ENCODE measurements at regions not wholly inside any gene's neighbourhood (a gene's known extent, or its start where the extent isn't known, plus 50 kb on each side); places are given as distances from the start of the nearest gene placed in this dataset.

DNA sequence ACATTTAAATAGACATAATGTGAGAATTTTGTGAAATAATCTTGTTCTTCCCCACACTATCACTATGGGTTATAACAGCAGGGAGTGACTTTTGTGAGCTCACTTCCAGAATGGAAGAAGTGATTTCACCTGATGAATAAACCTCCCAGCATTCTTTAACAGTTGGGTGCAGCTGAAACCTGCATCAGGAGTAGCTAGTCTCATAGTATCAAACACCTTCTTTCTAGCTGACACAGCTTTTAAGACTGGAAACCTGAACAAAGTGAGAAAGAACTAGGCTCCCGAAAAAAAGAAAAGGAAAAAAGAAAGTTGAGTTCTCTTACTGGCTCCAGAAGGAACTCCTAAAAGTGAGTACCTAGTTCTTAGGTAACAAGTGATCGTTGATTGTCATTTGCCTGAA, 61.1 kb upstream of the UNC13C start:
- no peaks in the 10 kb centered on the region for H3K79me2 ChIP-seq (ENCODE audit: control insufficient read depth, insufficient read depth, low read length)
- H3K4me1 ChIP-seq (ENCODE audit: control insufficient read depth, extremely low read depth, insufficient read depth, low read length) = no peaks in the 10 kb centered on the region
- H3K36me3 ChIP-seq (ENCODE audit: control insufficient read depth in 2 of 2, extremely low read depth in 1 of 2, insufficient read depth in 2 of 2, low read length in 2 of 2) = no peaks in the 10 kb centered on the region
- TF ChIP-seq, protein P1, sequence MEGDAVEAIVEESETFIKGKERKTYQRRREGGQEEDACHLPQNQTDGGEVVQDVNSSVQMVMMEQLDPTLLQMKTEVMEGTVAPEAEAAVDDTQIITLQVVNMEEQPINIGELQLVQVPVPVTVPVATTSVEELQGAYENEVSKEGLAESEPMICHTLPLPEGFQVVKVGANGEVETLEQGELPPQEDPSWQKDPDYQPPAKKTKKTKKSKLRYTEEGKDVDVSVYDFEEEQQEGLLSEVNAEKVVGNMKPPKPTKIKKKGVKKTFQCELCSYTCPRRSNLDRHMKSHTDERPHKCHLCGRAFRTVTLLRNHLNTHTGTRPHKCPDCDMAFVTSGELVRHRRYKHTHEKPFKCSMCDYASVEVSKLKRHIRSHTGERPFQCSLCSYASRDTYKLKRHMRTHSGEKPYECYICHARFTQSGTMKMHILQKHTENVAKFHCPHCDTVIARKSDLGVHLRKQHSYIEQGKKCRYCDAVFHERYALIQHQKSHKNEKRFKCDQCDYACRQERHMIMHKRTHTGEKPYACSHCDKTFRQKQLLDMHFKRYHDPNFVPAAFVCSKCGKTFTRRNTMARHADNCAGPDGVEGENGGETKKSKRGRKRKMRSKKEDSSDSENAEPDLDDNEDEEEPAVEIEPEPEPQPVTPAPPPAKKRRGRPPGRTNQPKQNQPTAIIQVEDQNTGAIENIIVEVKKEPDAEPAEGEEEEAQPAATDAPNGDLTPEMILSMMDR (optimal IDR thresholded peaks at IDR 0.05 in 1 of 3, IDR thresholded peaks at IDR 0.05 in 1 of 3, conservative IDR thresholded peaks at IDR 0.05 in 1 of 3; ENCODE audit: extremely low read depth in 1 of 3, insufficient read depth in 2 of 3, low read length in 3 of 3) = no peak
- TF ChIP-seq EZH2 (IDR thresholded peaks at IDR 0.05; ENCODE audit: low read length) = no peak
- dilution Hi-C loops (cut with MboI; ENCODE audit: extremely low pct_ligation_motif_present, low sequenced_read_pairs) = no loop called here
- FAIRE-seq (no peak), DNase-seq (ENCODE audit: low read depth, low spot score) (no peak)
- no peak overlapping the region for H3K9ac ChIP-seq (ENCODE audit: control insufficient read depth, extremely low read depth, insufficient read depth, low read length)
- H3K4me2 ChIP-seq (ENCODE audit: control insufficient read depth, extremely low read depth, insufficient read depth, low read depth, low read length) = no peak overlapping the region
- no peaks in the 10 kb centered on the region for H3K9me3 ChIP-seq (ENCODE audit: control insufficient read depth, low read depth, low read length)
- no peak overlapping the region for H3K4me3 ChIP-seq (ENCODE audit: control insufficient read depth in 2 of 3, extremely low read depth in 1 of 3, insufficient read depth in 2 of 3, low read depth in 1 of 3, low read length in 3 of 3)
- H3K9me1 ChIP-seq (ENCODE audit: control insufficient read depth, extremely low read depth, insufficient read depth, low read length) = no peaks in the 10 kb centered on the region
- H3K27ac ChIP-seq (ENCODE audit: control insufficient read depth, insufficient read depth, low read length) = no peak overlapping the region
- H4K20me1 ChIP-seq (ENCODE audit: control insufficient read depth, extremely low read depth, insufficient read depth, low read length) = no peaks in the 10 kb centered on the region
- H2AFZ ChIP-seq (ENCODE audit: control insufficient read depth, low read length) = no peak overlapping the region
- H3K27me3 ChIP-seq (ENCODE audit: control insufficient read depth, extremely low read depth, insufficient read depth, low read length) = no peaks in the 10 kb centered on the region

DNA sequence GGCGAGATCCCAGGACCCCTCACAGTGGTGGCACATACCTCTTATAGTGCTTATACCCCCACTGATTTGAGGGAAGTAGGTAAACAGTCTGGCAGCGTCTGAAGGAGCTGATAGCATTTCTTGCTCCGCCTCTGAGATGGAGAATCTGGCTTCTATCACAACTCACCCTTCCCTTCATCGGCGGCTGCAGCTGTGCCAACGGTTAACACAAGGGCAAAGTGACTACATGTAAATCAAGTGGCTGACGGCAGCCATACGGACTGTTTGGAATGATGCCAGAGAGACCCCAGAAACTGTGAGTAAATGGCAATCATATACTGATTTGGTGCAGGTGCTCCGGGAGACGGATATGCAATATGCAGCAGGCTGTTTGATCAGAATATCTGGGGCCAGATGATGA, 66.8 kb upstream of the UNC13C start:
- Histone ChIP-seq H3K4me3 (ENCODE audit: control insufficient read depth in 2 of 3, extremely low read depth in 1 of 3, insufficient read depth in 2 of 3, low read depth in 1 of 3, low read length in 3 of 3) (no peak overlapping the region), H3K27me3 (ENCODE audit: control insufficient read depth, extremely low read depth, insufficient read depth, low read length) (no peaks in the 10 kb centered on the region), H2AFZ (ENCODE audit: control insufficient read depth, low read length) (peak overlapping the region; percentile 36), H3K9ac (ENCODE audit: control insufficient read depth, extremely low read depth, insufficient read depth, low read length) (no peak overlapping the region), H3K27ac (ENCODE audit: control insufficient read depth, insufficient read depth, low read length) (no peak overlapping the region), H3K79me2 (ENCODE audit: control insufficient read depth, insufficient read depth, low read length) (no peaks in the 10 kb centered on the region), H3K36me3 (ENCODE audit: control insufficient read depth in 2 of 2, extremely low read depth in 1 of 2, insufficient read depth in 2 of 2, low read length in 2 of 2) (no peaks in the 10 kb centered on the region), H3K4me1 (ENCODE audit: control insufficient read depth, extremely low read depth, insufficient read depth, low read length) (peaks cover 16% of the 10 kb centered on the region), H3K4me2 (ENCODE audit: control insufficient read depth, extremely low read depth, insufficient read depth, low read depth, low read length) (no peak overlapping the region), H4K20me1 (ENCODE audit: control insufficient read depth, extremely low read depth, insufficient read depth, low read length) (no peaks in the 10 kb centered on the region), H3K9me3 (ENCODE audit: control insufficient read depth, low read depth, low read length) (no peaks in the 10 kb centered on the region), H3K9me1 (ENCODE audit: control insufficient read depth, extremely low read depth, insufficient read depth, low read length) (no peaks in the 10 kb centered on the region)
- TF ChIP-seq, protein P1 (optimal IDR thresholded peaks at IDR 0.05 in 1 of 3, IDR thresholded peaks at IDR 0.05 in 1 of 3, conservative IDR thresholded peaks at IDR 0.05 in 1 of 3; ENCODE audit: extremely low read depth in 1 of 3, insufficient read depth in 2 of 3, low read length in 3 of 3) = no peak
- TF ChIP-seq EZH2 (IDR thresholded peaks at IDR 0.05; ENCODE audit: low read length) = no peak
- FAIRE-seq (no peak), DNase-seq (ENCODE audit: low read depth, low spot score) (no peak)
- dilution Hi-C loops (cut with MboI; ENCODE audit: extremely low pct_ligation_motif_present, low sequenced_read_pairs) = no loop called here
